Amniotic stem cell (primary cell): ENCODE measurements at regions not wholly inside any gene's neighbourhood (a gene's known extent, or its start where the extent isn't known, plus 50 kb on each side); places are given as distances from the start of the nearest gene placed in this dataset.

Source experiments
- DNase-seq: peaks from one replicate; lab custom pipeline; 2025; lab: John Stamatoyannopoulos, UW

DNA sequence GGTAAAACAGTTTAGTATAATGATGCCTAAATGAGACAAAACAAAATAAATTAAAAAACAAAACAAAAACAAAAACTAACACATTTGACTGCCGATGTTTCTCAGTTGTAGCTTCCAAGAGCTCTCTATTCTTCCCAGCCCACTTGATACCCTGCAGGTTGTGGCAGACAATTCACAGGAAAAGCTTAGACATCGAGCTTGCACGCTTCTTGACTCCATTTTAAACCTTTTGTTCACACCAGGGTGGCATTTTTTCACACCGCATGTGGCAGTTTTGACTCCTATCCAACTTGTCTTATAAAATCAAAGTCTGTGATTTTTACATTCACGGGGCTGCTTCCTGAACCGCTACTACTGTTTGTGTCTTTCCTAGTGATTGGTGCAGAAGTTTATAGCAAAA, 575.9 kb downstream of the USP25 start:
- no peak for DNase-seq

DNA sequence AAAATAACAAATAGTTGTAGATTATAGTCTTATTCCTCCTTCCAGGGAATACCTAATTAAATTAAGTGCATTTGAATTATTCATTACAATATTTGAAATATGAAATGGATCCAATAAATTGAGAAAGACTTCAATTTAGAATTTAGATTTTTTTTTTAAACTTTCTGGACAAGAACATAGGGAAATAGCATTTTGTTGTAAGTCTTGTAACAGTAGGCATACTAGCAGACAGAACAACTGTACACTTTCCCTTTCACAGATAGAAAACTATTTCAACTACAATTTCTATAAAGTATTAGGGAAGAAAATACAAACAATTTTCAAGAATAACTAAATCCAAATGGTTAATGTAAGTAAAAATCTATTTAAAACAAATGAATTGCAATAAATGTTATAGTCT, 577.5 kb downstream of the USP25 start:
- DNase-seq = no peak

DNA sequence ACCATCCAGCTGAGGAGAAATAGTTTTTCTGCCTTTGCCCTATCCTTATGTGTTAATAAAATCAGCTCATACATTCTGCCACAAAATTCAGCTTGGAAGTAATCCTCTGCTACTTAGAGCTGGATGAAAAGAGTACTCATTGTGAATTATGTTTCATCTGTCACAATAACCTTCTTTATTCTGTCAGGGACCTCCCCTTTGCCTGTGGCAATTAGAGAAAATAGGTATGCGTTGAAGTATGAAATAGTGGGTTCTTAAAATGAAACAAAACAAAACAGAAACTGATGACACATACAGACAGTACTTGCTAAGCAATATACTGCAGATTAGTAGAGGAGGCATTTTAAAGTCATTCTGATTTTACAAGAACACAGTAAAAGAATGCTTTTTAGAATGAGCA, 578.5 kb downstream of the USP25 start:
- DNase-seq = no peak

DNA sequence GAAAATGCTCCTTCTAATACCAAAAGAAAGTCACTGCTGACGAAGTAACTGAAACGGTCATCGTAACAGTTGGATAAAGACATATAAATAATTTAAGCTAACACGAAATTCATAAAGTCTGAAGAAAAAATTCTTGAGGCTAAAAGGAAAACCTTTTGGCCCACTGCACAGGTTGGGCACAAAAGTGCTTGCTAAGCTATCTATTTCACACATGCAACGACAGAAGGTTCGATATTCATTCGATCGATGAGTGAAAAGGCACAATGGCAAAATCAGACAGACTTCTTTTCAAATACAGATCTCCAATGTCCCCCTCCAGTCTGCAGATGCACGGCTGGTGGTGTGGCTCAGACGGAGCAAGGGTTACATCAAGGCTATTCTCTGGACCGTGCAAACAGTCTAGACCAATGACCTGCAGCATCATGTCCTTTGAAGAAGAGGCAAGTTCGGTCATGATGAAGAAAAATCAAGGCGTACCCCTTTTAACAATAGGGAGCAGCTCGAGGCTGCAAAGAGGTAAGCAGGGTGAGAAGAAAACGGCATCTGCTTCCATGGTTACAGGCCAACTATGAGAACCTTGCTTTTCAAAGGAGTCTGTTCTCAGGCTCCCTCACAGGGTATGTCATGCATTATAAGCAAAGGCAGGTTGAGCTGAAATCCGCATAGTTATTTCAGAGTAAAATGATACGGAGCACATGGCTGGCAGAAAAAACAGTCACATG, 579.6 kb downstream of the USP25 start:
- DNase-seq = no peak

DNA sequence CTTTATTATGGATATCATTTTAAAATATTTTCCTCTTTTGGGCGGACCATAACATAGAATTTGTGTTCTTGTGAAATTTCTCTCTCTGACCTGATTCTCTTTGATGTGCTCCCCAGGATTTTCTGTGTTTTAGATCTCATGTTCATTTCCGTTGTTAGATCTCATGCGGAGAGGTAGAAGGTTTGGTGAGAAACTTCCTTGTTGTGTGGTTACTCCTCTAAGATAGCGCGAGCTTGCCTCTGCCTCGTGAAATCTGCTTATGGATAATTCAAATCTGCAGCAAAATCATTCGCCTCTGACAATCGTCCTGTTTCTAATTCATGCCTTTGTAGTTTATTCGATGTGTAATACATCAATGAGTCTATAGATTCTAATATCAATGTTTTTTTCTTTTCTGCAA, 580.4 kb downstream of the USP25 start:
- no peak for DNase-seq

DNA sequence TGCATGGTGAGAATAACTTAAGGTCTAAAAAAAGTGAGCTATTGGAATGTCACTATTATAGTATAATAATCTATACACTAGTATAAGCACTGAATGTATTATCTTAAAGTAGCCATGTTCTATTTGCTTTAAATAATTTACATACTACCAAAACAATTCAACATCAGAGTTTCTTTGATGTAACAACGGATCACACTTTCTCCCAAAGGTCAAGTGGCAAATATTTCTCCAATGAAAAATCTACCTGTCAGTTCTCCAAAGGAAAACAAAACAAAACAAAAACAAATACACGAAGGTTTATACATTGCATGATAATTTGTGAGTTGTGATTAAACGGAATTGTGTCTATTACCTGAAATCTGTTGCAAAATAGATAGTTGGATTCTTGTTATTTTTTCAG, 581.4 kb downstream of the USP25 start:
- no peak for DNase-seq

DNA sequence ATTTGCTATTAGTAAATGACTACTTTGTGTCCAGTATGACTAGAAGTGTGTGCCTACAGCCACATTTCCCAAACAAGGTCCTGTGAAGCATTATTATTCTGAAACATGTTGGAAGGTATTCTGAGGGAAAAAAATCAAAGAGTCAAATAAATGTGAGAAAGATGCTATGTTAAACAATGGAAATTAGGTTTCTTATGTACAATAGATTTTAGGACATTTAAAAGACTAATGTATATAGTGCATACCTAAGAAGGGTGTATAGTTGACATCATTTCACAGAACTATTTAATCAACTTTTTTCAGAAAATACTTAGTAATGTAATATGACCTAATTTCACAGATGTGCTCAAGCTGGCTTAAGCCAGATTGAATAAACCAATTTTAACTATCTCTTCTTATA, 582.5 kb downstream of the USP25 start:
- no peak for DNase-seq

DNA sequence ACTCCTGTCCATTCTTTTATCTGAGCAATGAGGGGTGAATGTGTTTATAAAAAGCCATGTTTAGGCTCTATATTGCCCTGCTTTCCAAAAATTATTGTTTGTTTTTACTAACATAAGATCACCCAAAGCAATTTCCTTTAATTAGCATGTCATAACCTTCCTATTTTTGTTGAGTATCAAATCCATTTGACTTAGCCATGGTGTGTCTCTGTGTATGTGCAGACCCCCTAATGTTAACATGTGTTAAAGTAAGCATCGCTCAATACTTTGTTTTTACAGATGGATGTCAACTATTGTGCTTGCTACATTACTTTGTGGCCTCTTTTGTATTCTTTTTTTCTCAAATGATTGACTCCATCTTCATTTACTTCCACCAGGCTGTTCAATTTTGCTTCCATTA, 585.4 kb downstream of the USP25 start:
- no peak for DNase-seq

DNA sequence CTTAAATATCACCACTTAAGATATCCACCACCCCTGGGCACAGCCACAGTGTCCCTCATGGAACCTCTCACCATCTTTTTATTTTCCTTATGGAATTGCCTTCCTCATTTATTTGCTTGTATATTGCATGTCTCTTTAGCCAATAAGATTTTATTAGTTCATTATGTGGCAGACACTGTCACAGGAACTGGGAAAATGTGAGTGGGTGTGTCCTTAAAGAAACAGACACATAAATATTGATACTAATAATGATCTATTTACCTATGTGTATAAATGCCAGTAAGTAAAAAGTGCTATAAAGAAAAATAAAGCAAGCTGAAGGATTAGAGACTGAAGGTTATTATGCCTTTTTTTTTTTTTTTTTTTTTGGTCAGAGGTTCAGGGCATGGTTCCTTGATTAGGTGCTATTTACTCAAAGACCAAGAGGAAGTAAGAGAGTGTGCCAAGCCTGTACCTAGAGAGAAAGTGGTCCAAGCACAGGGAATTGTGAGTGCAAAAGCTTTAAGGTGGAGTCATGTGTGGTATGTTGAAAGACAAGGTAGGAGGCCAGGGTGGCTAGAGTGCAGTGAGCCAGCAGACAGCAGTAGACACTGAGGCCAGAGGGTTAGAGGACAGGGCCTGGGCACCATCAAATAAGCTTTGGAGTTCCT, 589.0 kb downstream of the USP25 start:
- no peak for DNase-seq

DNA sequence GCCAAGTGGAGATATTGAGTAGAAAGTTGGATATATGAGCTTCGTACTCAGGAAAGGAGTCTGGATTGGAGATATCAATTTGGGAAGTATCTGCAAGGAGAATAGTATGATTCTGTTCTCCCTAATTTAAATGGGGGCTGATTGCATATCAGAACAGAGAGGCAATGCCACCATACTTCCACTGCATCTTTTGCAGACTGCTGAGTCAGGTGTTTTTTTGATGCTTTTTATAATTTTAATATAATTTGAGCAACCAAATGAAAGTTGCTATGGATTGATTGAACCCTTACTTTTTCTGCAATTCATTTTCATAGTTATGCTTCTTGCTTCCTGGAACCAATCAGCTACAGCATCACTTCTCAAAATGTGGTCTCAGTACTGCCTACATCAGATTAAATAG, 590.3 kb downstream of the USP25 start:
- DNase-seq = no peak

DNA sequence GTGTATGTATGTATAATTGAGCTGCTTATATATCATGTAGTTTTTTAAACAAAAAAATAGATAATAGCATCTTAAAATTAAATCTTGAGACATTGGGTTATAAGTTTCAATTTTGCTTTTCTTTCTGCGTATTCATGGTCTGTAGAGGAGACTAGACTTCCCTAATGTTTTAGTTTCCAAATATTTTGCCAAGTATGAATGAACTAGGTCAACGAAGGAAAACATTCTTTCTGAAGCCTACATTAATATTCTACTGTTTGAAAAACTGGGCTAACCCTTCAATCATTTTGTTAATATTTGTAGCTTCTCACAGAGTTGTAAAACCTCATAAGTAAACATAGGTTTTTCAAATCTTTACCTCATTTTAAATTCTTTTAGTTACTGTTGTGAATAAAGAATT, 592.7 kb downstream of the USP25 start:
- no peak for DNase-seq

DNA sequence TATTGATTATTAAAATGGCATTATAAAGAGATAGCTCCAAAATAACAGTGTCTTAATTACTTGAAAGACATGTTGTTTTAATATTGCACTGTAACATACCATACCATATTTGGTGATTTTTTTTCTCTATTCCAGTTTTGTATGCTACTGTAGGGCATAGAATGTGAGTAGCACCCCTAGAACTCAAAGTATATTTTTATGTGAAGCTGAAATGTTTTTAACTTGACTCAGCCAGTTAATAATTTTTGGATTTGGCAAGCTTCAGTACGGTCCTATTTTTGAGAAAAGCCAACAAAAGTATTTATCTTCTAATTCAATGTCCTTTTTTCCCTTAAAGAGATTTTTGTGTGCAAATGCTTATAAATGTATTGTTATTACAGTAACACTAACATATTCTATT, 593.8 kb downstream of the USP25 start:
- DNase-seq = no peak

DNA sequence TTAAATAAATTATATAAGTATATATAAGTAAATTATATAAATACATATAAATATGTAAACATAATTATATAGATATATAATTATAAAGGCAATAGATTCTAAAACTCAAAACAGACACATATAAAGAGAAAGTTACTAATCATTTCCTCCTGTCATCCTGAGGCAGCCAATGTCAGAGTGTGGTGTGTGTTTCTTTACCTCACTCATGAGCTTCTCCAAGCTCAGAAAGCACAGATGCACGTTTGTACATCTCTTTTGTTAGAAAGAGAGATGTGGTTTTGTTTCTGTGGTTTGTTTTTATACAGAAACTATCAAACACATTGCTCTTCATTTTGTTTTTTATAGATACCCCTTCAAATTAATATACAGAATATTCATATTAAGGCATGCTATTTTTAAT, 594.8 kb downstream of the USP25 start:
- no peak for DNase-seq

DNA sequence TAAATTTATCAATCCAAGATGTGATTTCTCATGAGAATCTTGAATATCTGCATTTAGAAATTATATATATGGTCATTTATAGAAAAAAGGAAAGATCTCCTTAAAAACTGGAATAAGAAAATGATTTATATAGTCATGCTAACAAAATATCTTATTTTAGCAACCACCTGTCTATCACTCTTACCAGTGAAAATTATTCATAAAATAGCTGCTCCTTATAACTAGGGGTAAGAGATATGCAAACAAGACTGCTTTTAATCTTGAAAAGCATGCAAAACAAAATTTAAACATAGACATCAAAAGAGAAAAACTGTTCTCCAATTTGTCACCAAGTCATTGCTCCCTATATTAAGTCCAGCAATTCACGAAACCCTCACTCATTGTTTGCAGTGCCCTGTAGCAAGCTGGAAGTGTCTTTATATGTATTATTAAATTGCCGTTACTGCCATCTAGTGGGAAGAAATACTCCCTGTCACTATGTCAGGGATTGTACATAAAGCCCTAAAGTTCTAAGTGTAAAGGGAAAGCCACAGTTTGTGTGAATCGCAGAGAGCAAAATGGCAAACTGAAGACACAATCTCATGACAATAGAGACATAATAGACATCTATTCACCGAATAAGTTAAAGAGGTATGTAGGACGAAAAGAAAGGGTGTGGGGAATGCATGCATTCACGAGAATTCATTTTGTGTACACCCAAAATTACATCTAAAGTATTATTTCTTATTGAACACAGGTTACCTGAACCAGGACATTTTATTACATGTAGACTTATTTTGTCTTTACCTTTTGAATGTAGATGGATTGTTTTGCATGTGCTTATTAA, 600.5 kb downstream of the USP25 start:
- peak; percentile 50 for DNase-seq

DNA sequence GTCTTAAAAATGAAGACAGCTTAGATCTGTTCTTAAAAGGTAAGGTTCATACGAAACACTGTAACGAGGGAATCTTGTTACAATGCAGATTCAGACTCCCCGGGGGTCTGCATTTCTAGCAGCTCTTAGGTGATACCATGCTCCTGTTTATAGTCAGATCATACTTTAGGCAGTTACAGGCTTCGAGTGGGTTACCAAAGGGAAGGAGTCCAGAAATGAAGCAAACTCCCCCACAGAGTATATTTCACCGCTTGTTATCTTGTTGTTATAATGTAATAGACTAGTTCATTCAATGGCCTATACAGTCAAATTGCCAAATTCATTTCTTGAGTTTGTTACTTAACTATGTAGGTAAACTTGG, 601.1 kb downstream of the USP25 start:
- DNase-seq = no peak

DNA sequence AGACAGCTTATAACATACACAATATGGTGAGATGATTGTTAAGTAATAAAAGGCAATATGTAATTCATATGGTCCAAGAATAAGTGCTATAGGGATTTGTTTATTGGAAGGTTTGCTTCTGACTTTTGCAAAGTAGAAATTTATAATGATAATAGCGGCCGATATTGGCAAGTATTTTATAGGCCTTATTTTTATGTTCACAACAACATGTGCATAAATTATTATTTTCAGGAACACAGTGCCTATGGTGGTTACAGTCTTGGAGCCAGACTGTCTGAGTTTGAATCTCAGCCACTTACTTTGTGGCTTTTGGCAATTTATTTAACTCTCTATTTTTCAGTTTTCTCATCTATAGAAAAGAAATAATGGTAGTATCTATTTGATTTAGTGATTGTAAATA, 607.5 kb downstream of the USP25 start:
- DNase-seq = no peak

DNA sequence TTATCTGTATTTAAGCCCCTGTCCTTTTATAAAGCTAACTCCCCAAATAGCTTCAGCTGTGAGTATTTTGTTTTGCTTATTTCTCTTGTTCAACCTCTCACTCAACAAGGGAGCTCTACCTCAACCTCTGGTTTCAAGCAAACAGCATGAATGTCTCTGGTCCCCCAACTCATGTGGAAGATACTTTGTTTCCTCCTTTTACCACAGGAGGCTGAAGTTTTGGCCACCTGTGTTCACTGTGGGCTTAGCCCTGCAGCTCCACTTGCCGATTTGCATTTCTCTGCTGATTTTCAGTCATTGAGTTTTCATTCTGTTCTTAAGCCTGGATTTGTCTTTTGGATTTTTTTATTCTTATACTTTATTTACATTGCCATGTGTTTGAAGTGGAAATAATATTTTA, 613.1 kb downstream of the USP25 start:
- no peak for DNase-seq

DNA sequence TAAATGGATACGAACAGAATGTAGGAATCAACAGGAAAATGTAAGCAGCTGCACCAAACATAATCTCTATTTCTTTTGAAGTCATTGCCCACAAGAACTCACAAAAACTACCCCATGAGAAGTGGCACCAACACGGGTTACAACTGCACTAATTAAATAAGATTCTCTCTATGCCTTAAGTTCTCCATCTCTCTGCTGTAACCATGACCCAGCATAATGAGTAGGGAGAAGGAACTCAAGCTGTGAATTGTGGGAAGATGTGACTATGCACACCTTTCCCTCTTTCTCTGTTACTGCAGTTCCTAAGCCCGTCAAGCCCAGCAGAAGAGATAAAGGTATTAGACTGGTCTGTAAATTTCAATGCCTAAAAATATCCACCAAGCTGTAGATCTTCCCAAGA, 614.0 kb downstream of the USP25 start:
- DNase-seq = no peak

DNA sequence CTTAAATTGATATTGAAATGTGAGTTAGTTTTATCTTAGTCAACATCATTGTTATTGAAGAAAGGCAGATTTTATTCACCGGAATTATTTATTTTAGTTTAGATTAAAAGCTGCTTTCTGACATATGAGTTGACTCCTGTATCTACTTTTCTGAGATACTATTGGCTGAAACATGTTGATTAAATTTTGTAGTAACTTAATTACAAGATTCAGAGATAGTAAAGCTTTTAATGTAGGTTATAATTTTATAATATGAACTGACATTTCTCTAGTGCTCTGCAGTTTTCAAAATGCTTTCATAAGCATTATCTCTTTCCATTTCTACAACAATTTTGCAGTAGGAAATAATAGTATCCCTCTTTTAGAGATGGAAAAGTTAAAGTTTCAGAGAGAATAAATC, 616.0 kb downstream of the USP25 start:
- no peak for DNase-seq

DNA sequence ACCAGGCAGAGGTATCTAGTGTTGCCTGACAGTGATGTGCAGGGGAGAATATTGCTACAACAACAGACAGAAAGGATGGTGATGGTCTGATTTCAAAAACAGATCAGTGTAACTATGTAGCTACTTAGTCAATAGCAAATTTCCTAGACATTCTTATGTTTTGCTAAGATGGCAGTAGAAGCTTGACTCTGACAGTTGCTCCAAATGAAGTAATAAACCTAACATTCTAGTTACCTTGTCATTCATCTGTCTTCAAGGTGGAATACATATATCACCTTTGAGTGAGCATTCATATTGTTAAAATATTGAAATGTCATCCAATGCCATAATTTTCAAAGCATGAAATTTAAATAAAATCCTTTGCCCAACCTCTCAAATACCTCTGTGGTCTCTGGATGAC, 617.4 kb downstream of the USP25 start:
- no peak for DNase-seq

DNA sequence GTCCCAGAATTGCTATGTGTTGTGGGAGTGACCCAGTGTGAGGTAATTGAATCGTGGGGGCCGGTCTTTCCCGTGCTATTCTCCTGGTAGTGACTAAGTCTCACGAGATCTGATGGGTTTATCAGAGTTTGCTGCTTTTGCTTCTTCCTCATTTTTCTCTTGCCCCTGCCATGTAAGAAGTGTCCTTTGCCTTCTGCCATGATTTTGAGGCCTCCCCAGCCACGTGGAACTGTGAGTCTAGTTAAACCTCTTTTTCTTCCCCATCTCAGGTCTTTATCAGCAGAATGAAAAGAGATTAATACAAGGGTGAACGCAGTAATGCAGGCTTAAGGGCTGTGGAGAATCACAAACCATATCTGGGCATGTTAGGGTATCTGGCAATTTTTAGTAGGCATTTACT, 624.0 kb downstream of the USP25 start:
- no peak for DNase-seq

DNA sequence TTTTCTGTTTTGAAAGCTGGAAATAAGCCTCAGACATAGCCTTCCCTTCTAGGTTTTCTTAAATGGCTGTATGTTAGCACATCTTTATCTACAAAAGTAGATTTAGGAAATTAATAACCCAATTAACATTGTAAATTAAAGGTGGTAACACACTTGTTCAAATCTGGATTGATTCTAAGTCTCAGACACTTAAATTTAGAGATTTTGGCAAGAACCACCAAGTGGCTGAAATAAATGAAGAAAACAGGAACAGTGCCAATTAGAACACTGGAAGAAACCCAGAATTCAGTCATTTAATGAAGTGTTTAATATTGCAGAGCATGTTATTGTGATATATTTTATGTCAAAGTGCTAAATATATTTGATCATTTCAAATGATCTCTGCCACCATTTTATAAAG, 628.2 kb downstream of the USP25 start:
- no peak for DNase-seq

DNA sequence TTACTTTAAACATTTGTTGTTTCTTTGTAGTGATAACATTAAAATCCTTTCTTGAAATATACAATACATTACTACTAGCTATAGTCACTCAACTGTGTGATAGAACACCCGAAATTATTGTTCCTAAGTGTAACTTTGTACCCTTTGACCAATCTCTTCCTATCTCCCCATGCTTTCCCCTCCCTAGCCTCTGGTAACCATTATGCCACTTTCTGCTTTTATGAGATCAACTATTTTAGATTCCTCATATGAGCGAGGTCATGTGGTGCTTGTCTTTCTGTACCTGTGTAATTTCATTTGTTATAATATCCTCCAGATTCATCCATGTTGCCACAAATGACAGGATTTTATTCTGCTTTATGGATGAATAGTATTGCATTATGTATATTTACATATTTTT, 629.0 kb downstream of the USP25 start:
- no peak for DNase-seq
